RPMI7951 (cell line): ENCODE measurements at regions not wholly inside any gene's neighbourhood (a gene's known extent, or its start where the extent isn't known, plus 50 kb on each side); places are given as distances from the start of the nearest gene placed in this dataset.
A peak's percentile ranks its signal among the peaks of the same experiment; 100 is the strongest.
"Not testable (repeated sequence)": the region's sequence is repeated elsewhere in the genome, so short reads cannot be mapped to it uniquely, and the experiment has no call there.

Experiments used
- DNase-seq: peaks from one replicate; pipeline ENCODE4 v3.0.0-alpha.2; 2012; ENCODE audit warnings: low read depth

DNA sequence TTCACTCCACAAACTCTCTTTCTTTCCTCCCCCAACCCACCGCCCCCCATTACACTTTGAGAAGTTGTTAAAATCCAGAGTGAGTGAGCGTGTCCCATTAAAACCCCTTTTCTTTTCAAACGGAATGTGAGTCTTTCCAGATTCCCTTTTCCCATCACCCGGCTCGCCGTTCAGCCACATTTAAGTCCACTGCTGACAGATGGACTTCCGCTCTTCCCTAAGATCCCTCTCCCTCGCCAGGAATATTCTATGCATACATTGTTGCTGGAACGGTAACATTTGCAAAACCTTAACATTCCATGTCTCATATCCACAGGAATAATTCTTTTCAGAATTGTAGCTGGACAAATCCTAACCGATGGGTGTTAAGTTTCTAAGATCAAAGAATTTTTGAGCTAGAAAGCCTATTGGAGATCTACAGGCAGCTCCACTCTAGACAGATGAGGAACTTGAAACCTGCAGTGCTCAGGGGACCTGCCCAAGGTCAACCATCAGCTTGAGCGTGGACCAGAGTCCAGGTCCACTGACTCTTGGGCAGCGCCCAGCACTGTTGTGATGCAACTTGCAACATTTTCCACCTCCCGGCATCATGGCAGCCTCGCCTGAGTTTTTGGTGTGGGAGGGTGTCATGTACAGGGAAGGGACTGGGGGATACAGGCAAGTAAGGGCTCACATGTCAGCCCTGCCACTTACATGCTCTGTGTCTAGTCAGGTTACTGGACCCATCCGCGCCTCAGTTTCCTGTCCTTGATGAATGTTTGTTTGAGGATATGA lies 500.1 kb downstream of the CCDC171 start:
- DNase-seq = no peak

DNA sequence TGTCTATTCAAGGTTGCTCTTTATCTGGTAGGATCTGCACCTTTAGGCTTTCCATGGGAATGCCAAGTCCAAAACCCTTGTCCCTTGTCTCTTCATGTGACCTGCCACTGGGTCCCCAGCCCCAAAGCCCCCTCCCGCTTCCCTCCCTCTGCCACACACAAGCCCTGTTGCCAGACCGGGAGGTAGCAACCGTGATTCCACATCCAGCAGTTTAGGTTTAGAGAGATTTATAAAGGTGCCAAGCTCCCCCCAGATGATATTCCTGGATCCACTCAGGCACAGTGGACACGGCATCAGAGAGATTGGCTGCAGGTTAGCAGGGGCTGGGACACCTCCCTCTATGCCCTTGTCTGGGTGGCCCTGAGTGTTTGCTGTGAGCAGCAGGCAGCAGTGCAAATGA lies 504.7 kb downstream of the CCDC171 start:
- DNase-seq = no peak

DNA sequence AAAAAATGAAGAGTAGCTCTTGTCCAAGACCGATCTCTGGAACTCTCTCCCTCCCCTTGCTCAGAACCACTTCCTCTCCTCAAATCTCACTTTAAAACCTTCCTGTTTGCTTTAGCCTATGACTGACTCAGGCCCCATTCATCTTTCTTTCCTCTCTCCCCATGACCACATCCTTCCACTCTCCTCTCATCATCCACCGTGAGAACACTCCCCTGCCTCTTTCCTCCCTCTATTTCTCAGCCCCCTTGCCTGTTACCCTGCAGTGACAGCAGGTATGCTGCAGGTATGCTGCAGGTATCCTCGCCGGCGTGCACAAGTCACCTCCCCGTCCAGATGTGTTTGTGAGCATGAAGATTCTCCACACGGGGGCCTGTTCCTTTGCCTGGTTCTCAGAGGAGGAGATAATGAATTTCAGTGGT lies 505.3 kb downstream of the CCDC171 start:
- peak; percentile 78 for DNase-seq

- no peak for DNase-seq
These were observed 507.7 kb downstream of the CCDC171 start for GRCh38 chr9:16060436-16061129.

- DNase-seq = peak; percentile 89
These were observed 509.8 kb downstream of the CCDC171 start for GRCh38 chr9:16062542-16063240.

- no peak for DNase-seq
These were observed 510.4 kb downstream of the CCDC171 start for GRCh38 chr9:16063241-16063591.

DNA sequence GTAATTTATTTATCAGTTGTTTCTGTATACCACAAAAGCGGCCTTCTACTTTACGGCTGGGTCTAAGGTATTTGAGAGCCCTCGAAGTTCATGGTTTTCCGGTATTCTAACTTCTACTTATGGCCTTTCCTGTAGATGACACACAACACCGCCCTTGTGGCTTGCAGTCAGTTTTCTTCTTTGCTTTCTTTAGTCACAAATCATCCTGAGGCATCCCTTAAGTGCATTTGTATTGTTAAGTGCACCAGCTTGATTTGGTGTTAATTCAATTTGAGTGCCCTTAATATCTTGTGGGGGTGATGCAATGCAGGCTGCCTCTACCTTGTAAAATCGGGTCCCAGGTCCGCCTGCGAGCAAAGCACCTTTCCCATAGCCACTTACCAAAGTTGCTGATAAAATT lies 511.9 kb downstream of the CCDC171 start:
- no peak for DNase-seq

GRCh38 chr9:16066201-16066600 lies 513.4 kb downstream of the CCDC171 start:
- not testable (repeated sequence) for DNase-seq

DNA sequence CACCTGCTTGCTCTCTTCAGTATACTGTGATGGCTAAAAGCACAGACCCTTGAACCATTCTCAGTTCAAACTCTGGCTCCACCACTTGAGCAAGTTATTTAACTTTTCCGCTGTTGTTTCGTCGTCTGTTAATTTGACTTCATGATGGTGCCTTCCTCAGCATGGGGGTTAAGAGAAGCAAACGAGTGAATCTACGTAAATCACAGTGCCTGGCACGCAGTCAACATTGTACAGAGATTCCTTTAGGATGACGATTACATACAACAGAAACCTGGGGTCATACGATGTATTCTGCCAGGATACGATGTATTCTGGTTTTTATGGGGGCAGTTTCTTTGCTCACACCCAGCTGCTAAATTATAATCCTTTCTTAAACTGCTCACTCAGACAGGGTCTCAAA lies 515.6 kb downstream of the CCDC171 start:
- DNase-seq = no peak

GRCh38 chr9:16069249-16069648 lies 516.4 kb downstream of the CCDC171 start:
- DNase-seq = no peak

DNA sequence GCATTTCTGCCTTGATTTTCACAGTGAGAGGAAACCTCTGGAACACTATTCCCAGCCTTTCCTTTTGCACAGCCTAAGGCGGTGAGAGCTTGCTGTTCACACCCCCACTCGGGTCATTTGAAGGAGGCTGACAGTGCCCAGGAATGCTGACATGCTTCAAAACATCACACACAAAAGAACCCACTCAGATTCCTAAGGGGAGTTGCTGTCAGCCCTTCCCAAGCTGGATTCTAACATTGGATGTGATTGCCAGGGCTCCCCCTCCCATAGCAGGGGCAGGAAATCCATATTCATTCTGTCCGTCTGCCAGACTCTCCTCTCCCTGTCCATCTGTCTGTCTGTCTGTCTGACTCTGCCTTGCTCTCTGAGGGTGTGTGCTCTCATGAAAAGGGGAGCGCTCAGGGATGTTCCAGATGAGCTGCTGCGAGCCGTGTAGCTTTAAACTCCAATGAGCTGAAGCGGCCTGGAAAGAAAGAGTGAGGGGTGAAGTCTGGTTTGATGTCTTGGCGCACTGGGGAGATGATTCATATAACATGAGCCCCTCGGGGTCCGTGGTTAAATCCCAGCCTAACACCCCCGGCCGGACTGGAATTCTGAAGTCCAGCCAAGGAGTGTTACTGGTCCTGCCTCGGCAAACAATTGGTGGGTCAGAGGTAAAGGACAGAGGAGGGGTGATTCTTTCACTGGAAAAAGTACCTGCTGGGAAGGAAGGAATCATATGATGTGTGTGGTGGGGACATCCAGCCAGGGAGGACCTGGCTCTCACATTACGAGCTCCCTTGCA lies 517.0 kb downstream of the CCDC171 start:
- DNase-seq = no peak

DNA sequence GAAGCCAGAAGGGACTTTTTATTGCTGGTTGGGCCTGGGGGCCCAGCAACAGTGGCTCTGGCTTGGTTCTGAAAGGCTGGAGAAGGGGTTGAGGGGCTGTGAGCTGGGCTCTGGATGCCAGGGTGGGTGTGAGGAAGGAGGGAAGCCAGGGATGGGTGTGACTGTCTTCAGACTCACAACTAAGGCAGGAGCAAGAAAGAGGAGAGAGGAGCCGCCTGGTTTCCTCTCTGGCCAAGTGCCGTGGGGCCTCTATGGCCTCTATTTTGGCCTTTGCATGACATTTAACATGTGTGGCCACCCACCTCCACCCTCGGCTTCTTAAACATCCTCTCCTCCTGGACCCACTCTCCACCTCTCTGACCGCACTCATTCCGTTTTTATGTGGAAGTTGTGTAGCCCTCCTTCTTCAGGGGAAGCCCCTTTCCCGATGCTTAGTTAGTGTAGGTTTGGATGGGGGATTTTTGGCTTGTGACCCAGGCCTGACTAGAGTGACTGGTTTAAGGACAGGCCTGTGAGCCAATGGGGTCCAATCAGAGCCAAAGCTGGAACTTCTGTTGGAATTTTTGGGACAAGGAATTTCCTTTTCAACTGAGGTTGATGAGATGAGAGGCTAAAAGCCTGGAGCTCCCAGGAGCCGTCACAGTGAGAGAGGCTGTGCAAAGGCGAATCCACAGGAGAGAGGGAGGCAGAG lies 517.8 kb downstream of the CCDC171 start:
- no peak for DNase-seq

DNA sequence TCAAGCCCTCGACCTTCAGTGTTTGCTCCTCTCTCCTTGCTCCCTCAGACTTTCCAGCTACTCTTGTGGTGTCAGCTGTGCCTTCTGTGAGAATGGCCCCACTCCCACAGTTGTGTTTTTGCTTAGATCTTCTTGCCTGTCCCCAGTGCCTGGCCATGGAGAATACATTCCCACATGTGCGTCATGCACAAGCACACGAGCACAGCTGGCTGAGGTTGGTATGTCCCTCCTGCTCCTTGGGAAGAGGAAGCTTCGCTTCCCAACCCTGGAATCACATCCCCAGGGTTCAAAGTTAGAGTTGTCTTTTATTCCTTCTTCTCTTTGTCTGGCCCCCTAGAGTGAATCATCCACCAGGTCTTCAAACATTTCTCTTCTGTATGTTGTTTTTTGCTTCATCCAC lies 518.6 kb downstream of the CCDC171 start:
- DNase-seq = no peak

DNA sequence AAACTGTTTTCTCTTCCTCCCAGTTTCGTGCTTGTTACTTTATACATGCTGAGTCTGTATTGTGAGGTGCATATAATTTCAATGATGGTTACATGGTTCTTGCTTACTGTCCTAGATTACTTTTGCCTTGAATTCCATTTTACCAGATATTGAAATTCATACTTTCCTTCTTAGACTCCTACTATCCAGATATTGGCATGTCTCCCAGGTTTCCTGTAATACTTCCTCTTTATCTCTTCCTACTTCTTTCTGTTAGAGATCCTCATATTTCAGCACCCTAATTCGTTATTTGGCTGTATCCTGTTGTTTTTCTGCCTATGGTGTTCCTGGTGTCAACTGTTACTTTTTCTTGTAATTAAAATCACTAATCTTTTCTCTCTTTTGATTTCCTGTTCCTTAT lies 522.1 kb downstream of the CCDC171 start:
- no peak for DNase-seq

DNA sequence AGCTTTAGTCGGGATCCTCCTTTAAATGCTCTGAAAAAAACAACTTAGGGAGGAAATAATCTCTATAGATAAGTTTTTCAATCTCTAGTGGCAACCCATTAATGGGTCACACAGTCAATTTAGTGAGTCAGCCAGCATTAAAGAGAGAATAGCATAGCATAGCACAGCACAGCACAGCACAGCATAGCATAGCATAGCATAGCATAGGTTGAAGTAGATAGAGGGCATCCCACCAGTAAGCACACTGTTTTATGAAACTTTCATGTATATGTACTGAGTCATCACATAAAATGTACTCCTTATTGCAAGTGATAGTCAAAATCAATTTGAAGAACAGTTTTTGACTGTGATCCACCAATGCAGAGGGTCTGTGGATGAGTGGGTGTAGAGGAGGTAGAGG lies 522.9 kb downstream of the CCDC171 start:
- no peak for DNase-seq

- DNase-seq = no peak
These were observed 523.7 kb downstream of the CCDC171 start for GRCh38 chr9:16076511-16076910.

DNA sequence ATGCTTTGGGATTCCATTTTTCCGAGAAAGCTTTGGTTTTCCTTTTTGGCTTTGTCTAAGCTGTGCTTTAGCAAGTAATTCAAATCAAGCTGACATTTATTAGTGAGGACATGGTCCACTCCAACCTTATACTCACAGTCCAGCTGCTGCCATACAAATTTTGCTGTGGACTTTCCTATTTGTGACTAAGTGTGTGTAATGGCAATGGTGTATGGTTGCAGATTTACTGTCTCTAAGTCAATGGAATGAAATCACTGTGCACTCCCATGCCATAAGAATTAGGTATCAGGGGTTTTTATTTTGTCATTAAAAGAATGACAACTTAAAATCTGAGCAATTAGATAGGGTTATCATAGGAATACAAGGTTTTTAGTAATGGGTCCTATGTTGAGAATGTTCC lies 530.0 kb downstream of the CCDC171 start:
- no peak for DNase-seq

DNA sequence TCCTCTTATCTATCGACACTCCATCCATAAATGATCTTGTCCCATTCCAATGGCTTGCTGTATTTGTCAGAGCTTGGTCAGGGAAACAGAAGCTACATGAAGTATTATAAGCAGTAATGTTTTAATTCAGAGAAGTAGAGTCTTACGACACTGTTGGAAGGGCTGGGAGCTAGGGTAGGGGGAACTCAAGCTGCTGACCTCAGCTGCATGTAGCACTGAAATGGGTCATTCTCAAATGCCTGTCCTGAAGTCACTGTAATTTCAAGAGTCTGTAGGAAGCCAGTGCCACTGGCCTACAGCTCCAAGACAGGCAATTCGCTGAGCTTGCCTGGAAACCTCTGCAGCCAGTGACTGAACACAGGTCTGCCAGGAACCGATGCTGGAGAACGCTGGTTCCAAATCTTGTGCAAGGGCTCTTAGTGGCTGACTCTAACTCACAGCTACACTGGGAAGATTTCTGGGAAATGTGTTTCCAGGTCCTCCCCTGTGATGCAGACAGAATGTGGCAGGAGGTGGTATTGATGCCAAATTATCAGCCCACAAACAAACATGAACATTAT lies 532.4 kb downstream of the CCDC171 start:
- no peak for DNase-seq

DNA sequence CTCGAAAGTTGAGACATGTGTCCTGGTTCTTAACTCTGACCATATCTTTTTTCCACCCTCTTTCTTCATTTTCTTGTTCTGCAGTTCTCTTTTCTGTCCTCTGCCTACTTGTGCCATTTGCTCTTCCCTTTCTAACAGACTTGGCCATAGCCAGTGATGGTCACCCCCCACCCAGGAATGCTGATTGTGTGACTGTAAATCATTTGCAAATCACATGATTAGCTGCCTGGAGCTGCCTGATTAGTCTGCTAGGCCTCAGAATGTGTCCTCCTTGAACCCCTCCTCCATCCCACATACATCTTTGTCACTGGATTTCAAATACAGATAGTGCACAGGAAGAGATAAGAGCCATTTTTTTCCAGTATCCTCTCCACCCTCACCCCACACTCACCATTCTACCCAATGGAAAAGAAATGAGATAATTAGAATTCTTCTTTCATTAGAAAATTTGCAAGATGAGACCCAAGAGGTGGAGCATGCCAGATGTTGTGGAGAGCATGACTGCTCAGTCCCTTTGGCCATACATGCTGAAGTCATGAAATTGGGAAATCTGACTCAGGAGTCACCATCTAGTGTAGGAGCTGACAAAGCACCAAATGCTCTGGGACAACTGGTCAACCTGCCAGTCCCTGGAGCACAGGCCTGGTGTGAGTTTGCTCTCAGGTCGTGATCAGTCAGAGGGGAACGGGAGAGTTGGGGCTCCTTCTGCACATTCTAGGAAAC lies 538.2 kb downstream of the CCDC171 start:
- no peak for DNase-seq
